Effector CD8-positive, alpha-beta T cell (primary cell): ENCODE measurements at regions not wholly inside any gene's neighbourhood (a gene's known extent, or its start where the extent isn't known, plus 50 kb on each side); places are given as distances from the start of the nearest gene placed in this dataset.
"Not testable (repeated sequence)": the region's sequence is repeated elsewhere in the genome, so short reads cannot be mapped to it uniquely, and the experiment has no call there.

Source experiments
- DNase-seq: peaks from one replicate; lab custom pipeline; 2025; lab: John Stamatoyannopoulos, UW

DNA sequence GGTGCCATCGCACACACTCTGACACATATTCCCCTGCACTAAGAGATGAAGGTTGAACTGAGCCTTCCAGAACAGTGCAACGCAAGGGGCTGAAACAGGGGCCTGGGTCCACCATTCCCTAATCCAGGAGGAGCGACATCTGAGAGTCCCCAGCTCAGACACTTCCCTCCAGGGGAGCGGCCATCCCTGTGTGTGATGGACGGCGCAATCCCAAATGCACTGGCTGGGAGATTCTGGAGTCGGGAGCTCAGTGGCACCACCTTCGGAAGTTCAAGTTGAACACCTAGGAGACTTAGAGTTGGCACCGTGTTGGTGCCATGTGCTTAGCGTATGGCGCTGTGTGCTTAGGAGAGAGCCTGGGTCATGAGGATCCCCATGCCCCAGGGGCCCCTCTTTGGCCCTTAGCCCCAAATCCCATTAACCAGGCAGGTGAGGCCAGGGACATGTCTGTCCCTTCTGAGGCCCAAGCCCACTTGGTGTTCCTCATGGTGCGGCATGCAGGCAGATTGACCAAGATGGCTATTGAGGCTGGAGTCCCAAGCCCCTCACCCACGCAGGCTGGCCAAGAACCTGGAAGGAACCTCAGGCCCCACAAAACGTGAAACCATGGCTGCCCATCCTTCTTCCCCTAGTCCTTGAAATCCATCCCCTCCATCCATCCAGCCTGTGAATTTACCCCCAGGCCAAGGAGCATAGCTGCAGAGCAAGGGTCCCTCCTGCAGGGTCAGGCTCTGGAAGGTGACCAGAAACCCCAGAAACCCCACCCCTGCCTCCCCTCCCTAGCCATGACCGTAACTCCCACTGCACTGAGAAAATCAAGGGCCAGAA is 114.1 kb upstream of the OTOS start:
- no peak for DNase-seq

DNA sequence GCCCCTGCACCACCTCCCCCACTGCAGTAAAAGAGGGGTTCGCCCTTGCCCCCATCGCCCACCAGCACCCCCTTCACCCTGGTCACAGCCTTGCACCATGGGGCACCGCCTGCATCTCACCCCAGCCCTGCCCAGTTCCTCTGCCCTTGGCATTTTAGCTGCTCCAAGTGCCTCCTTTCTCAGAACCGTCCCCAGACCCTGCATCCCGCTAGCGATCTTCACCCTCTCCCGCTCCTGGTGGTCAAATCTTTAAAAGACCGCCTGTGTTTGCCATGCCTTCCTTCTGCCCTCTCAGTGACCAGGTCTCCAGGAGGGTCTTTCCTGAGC is 114.7 kb upstream of the OTOS start:
- no peak for DNase-seq

DNA sequence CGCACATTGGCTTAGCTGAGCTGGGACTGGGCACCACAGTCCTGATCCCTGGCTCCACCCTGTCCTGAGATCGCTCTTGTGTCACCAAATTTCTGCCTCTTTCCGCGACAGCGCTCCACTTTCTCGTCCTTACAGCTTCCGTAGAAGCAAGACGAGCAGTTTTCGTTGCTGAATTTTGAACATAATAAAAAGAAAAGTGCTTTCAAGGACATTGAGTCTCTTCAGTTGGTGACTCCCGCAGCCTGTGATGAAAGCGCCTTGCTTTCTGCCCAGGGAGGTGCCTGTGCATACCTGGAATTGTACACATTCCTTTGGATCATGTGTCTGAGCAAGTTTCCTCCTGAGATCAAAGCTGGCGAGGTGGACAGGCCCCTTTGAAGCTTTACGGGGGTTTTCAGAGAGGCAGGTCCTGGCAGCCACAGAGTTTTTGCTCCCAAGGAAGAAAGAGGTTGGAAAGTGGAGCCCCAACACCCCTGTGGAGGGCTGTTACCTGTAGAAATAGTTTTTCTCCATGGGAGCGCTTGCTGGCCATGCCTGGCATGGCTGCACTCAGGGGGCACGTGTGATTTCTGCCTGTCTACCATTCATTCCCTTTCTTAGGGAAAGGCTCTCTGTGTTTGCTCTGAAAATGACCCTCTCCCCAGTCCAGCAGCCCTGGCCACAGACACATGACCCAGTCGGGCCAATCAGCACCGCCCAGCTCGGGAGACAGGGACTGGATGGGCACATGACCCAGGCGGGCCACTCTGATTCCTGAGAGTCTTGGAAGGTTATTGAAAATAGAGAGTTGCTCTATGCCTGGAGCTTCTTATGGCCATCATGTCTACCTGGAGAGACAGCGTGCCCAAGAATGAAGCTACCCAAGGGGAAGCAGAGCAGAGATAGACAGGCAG is 115.6 kb upstream of the OTOS start:
- DNase-seq = no peak

DNA sequence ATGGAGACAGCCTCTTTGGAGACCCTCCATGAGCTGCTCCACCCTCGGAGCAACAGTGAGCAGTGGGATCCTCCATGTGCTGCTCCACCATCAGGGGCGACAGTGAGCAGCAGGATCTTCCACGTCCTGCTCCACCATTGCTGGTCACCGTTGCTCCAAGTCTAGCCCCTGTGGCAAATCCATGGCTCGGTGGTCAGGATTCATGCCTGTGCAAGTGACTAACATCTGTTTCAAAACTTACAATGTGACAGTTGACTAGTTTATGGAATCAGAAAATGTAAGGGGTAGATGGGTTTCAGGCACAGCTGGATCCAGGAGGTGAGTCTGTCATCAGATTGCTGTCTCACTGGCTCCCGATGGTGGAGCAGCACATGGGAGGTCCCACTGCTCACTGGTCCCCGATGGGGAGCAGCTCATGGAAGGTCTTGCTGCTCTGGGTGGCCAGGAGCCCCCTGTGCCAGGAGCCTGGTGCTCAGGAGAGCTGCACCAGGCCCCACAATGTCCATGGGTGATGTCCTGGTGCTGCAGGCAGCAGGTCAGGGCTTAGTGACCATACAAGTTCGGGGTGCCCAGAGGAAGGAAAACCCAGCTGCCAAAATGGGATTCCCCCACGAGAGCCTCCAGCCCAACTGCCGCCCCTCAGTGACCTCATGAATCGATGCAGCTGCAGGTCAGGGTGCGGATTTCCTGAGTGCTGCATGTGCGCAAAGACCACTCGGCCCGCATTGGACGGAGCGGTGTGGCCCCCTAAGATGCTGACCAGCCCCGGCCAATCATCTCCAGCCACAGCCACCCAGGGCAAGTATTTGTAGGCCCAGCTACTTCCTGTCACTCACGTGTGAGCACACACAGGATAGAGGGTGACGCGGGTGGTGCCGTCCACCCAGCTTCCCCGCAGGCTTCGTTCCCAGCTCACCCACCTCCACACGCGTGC is 116.5 kb upstream of the OTOS start:
- DNase-seq = no peak

DNA sequence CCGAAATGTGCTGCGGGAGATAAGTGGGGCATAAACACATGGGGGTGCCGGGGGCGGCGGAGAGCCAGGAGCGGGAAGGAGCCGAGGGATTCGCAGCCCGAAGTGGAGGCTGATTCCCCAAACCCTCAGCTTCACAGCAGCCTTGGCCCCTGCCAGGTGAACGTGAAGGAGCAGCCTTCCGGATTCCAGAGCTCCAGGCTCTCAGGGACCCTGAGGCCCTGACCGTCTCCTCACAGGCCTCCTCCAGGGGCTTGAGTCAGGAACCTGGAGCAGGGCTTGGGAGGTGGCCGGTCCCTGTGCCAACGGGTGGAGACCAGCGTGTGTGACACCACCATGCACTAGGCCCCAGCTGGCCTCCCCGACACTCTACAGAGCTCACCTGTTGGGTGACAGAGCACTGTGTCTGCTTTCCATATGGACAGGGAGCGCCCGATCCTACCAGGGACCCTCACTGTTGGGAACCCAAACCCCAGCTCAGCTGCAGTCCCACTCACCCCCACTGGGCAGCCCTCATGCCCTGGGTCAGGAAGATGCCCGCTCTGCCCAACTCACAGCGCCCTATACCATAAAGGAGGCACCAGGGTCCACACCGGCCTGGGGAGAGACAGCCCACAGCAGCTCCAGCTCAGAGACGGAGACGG is 117.6 kb upstream of the OTOS start:
- DNase-seq = no peak

DNA sequence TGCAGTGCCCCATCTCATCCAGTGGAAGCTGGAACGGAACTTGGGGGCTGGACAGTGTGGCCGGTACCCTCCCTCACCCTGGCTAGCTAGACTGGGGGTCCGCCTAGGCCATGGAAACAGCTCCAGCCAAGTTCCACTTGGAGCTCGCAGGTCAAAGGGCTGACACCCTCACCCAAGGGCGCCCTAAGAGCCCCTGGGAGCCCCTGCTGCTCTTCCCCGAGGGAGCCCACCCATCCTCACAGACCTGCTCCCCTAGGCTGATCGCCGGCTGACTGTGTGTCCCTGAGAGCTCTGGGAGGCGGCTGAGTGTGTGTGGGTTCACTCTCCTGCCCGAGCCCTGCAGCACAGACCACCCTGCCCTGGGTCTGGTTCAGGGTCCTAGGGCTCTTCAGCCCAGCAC is 118.2 kb upstream of the OTOS start:
- DNase-seq = no peak

DNA sequence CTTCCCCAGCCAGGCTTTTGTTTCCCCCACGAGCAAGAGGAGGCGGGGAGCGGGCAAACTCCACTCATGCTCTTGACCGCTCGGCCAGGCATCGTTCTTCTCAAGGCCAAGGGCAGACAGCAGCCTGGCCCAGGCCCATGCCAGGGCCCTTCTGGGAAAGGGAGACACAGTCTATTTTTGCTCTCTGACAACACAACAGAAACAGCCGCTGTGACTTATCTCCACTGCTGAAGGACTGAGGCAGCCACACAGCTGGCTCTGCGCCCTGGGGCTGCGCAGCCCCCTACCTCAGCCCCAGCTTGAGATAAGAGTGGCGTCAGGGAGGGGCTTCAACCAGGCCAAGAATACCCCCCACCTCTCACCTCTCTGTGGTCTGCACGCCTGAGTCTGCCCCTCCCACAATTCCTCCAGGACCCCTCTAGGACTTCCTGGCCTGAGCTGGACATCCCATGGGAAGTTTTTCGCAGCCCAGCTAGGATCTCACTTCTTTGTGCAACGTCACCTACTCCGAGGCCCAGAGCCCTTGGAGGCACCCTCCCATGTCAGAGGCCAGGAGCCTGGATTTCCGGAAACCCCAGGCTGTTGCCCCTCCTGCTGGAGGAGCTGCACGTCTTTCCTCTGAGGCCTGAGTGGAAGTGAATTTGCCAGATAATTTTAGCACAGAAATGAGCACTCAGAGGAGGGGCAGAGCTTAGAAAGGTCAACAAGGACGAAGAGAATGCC is 118.9 kb upstream of the OTOS start:
- no peak for DNase-seq

DNA sequence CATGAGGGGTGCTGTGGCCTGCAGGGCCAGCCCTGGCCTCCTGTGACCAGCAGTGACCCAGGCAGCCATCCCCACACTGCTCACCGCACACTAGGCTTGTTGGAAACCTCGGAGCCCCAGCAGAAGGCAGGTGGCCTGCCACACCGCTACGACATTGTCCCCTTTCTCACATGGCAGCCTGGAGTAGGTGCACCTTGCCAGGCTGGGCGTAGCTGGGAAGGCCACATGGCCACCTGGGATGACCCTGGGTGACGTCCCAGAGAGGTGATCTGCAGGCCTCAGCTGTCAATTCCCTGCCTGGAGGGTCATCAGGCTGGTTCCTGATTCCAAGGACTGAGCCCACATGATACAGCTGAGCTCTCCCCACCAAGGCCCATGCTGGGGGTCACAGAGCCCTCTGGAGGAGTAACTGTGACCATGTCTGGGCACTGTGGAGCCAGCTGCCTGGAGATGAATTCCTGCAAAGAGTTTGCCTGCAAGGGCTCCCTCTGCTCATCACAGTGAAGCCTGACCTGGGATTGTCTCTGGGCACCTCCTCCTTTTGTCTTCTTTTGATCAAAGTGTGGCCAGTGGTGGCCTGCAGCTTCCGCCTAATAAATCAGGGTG is 119.6 kb upstream of the OTOS start:
- DNase-seq = no peak

DNA sequence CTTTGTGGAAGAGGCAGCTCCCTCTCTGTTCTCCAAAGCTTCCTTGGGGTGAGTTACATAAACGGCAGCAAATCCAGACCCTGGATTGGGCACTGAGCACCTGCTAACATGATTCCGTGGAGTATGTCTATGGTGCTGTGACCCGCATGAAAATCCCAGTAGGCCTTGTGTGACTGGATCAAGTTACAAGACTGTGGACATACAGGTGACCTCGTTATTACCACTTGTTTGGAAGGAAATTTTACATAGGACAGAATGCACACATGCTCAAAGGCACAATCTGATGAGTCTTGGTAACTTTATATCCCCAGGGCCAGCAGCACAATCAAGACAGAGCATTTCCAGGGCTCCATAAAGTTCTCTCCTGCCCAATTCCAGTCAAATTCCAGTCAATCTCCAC is 120.2 kb upstream of the OTOS start:
- DNase-seq = no peak

DNA sequence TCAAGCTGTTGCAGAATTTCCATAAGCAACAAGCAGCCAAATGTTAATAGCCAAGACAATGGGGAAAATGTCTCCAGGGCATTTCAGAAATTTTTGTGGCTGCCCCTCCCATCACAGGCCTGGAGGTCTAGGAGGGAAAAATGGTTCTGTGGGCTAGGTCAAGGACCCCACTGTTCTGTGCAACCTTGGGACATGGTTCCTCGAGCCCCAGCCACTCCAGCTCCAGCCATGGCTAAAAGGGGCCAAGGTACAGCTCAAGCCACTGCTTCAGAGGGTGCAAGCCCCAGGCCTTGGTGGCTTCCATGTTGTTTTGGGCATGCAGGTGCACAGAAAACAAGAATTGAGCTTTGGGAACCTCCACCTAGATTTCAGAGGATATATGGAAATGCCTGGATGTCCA is 122.1 kb upstream of the OTOS start:
- DNase-seq = not testable (repeated sequence)

DNA sequence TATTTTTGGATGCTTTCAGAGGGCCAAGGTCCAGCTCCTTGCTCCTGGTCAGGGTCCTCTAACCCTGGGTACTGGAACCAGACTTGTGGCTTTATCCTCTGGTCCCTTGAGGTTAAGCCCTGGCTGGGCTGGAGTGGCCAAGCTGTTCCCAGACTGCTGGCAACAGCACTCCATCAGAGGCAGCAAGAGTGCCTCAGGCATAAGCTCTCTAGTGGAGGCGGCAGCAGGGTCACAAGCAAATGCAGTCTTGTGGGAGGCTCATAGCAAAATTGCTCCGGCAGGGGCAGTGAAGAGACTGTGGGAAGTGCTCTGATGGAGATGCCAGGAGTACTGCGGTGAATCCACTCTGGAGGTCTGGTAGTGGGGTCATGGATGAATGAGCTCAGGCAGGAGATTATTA is 128.9 kb upstream of the OTOS start:
- no peak for DNase-seq

DNA sequence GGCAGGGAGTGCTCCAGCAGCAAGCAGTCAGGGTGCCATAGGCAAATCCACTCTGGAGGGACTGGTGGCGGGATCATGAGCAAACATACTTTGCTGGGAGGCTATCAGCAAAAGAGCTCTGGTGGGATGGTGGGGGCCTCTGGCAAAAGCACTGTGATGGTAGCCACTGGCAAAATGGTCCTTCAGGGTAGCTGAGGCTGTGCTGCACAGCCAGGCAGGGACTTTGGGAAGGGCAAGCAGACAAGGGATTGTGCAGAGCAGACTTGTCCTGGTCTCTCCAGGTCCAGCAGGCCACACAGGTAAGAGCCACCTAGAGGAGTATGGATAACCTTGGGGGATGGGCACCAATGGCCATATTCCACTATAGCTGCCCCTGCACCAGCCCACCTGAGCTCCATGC is 129.4 kb upstream of the OTOS start:
- DNase-seq = no peak

DNA sequence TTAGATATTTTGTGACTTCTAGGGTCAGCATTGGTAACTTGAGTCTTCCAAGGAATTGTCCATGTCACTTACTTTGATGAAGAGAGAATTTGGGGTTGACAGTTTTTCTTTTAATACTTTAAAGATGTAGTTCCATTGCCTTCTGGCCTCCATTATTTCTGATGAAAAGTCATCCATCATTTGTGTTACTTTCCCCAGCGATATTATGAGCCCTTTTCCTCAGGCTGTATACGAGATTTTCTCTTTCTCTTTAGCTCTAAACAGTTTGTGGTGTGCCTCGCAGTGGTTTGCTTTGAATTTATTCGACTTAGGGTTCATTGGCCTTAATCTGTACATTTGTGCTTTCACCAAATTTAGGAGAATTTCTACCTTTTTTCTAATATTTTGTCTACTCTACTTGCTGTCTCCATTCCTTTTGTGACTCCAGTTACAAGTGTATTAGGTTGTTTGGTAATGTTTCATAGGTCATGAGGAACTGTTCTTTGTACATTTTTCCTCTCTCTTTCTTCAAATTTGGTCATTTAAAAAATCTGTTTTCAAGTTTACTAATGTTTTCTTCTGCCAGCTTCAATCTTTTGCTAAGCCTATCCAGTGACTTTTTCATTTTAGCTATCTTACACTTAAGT is 131.4 kb upstream of the OTOS start:
- DNase-seq = no peak

DNA sequence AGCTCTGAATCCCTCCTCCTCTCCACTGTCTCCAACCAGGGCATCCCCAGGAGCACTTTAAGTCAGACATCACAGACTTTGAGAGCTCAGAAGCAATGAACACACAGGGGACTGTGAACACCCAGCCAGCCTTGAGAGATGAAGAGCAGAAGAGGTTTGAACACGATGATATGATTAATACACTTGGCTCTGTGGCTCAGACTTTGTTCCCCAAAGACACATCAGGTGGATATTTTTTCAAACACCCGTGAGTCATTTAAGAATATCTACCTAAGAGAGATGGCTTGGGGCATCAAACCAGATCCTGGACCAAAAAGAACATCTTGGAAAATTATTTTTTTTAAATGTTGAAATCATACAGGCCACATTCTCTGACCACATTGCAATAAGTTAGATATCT is 134.9 kb upstream of the OTOS start:
- no peak for DNase-seq

DNA sequence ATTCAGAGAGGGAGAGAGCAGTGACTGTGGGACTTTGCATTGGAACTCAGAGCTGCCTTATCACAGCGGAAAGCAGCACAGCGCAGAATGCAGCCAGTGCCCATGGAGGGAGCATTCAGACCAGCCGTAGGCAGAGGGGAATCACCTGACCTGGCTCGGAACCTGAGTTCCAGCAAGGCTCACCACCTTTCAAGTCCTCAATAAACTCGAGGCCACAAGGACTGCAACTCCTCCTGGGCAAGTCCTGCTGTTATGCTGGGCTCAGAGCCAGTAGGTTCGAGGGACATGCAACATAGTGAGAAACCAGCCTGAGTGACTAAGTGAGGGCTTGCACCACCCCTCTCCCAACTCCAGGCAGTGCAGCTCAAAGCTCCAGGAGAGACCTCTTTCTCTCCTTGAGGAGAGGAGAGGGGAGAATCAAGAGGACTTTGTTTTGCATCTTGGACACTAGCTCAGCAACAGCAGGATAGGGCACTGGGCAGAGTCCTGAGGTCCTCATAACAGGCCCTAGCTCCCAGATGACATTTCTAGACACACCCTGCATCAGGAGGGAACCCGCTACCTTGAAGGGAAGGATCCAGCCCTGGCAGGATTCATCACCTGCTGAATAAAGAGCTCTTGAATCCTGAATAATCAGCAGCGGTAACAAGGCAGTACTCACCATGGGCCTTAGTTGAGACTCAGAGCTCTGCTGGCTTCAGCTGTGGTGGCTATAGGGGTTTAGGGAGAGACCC is 136.8 kb upstream of the OTOS start:
- DNase-seq = no peak

DNA sequence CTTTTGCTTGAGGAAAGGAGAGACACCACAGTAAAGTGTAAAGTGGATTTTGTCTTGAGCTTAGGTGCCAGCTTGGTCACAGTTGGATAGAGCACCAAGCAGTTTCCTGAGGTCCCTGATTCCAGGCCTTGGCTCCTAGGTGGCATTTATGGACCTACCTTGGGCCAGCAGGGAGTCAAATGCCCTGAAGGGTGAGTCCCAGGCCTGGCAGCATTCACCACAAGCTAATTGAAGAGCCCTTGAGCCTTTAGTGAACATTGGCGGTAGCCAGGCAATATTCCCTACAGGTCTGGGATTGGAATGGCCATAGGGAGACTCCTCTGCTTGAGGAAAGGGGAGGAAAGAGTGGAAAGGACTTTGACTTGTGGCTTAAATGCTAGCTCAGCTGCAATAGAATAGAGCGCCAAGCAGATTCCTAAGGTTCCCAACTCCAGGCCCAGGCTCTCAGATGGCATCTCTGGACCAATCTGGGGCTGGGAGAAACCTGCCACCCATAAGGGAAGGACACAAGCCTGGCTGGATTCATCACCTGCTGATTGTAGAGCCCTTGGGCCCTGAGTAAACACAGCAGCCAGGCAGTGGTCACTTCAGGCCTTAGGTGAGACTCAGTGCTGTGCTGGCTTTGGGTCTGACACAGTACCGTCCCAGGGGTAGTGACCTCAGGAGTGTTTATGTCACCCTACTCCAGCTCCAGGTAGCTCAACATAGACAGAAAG is 137.5 kb upstream of the OTOS start:
- no peak for DNase-seq

DNA sequence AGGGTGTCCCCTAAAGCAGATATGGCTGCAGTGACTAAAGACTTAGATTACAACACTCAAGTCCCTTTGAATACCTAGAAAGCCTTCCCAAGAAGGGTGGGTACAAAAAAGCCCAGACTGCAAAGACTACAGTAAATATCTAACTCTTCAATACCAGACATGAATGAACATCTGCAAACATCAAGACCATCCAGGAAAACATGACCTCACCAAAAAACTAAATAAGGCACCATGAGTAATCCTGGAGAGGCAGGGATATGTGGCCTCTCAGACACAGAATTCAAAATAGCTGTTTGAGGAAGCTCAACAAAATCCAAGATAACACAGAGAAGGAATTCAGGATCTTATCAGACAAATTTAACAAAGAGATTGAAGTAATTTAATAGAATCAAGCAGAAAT is 138.2 kb upstream of the OTOS start:
- no peak for DNase-seq

DNA sequence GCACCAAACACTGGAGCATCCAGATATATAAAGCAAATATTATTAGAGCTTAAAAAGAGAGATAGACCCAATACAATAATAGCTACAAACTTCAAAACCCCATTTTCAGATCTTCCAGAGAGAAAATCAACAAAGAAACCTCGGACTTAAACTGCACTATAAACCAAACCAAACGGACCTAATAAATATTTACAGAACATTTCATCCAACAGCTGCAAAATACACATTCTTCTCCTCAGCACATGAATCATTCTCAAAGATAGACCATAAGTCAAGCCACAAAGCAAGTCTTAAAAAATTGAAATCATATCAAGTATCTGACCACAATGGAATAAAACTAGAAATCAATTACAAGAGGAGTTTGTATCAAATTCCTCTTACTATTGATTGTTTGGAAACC is 140.2 kb upstream of the OTOS start:
- DNase-seq = no peak
